ENCODE measurements at regions not wholly inside any gene's neighbourhood (a gene's known extent, or its start where the extent isn't known, plus 50 kb on each side); places are given as distances from the start of the nearest gene placed in this dataset.

GRCh38 chr10:33759191-33759590 lies 424.7 kb upstream of the NRP1 start:
- Mint-ChIP-seq H3K27me3 (ENCODE audit: low read depth) (no peaks in the 10 kb centered on the region), H3K4me1 (peaks cover 11% of the 10 kb centered on the region), H3K36me3 (ENCODE audit: low read depth) (no peaks in the 10 kb centered on the region), H3K4me3 (no peak overlapping the region), H3K9me3 (peaks cover 8% of the 10 kb centered on the region), H3K27ac (no peak overlapping the region)
- no peak for TF ChIP-seq CTCF (IDR thresholded peaks at IDR 0.05; ENCODE audit: unreplicated experiment in 3 of 3)

DNA sequence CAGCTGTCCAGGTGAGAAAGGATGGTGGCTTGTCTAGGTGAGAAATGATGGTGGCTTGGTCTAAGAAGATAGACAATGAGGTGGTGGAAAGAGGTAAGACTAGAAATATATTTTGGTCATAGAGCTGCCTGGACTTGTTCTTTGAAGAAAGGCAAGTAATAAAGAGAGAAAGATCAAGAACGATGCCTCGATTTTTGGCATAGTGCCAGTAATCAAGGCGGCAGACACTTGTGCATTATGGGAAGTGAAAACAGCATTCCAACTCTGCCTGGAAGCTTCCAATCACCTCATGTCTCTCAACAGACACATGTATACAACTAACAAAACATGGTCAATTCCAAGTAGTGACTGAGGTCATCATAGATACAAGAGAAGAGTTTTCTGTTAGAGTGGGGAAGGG lies 423.8 kb upstream of the NRP1 start:
- Mint-ChIP-seq H3K27me3 (ENCODE audit: low read depth) (no peaks in the 10 kb centered on the region), H3K4me1 (peaks cover 11% of the 10 kb centered on the region), H3K27ac (no peak overlapping the region), H3K9me3 (peaks cover 3% of the 10 kb centered on the region), H3K4me3 (no peak overlapping the region), H3K36me3 (ENCODE audit: low read depth) (no peaks in the 10 kb centered on the region)
- TF ChIP-seq CTCF (IDR thresholded peaks at IDR 0.05; ENCODE audit: unreplicated experiment in 3 of 3): no peak

DNA sequence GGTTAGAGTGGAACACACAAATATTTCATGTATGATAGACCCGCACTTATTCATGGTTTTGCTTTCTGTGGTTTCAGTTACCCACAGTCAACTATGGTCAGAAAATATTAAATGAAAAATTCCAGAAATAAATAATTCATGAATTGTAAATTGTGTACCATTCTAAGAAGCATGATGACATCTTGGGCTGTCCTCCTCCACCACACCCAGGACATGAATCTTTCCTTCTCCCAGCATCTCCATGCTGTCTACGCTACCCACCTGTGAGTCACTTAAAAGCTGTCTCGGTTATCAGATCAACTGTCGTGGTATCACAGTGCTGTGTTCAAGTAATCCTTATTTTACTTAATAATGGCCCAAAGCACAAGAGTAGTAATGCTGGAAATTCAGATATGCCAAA lies 419.6 kb upstream of the NRP1 start:
- H3K4me3 Mint-ChIP-seq: no peak overlapping the region
- no peak overlapping the region for H3K27ac Mint-ChIP-seq
- H3K4me1 Mint-ChIP-seq: no peaks in the 10 kb centered on the region
- no peaks in the 10 kb centered on the region for H3K27me3 Mint-ChIP-seq (ENCODE audit: low read depth)
- H3K9me3 Mint-ChIP-seq: peaks cover 4% of the 10 kb centered on the region
- no peaks in the 10 kb centered on the region for H3K36me3 Mint-ChIP-seq (ENCODE audit: low read depth)
- no peak for TF ChIP-seq CTCF (IDR thresholded peaks at IDR 0.05; ENCODE audit: unreplicated experiment in 3 of 3)

- H3K36me3 Mint-ChIP-seq (ENCODE audit: low read depth): no peaks in the 10 kb centered on the region
- no peaks in the 10 kb centered on the region for H3K27me3 Mint-ChIP-seq (ENCODE audit: low read depth)
- no peaks in the 10 kb centered on the region for H3K4me1 Mint-ChIP-seq
- no peak for TF ChIP-seq CTCF (IDR thresholded peaks at IDR 0.05; ENCODE audit: unreplicated experiment in 3 of 3)
- H3K4me3 Mint-ChIP-seq: no peak overlapping the region
- H3K9me3 Mint-ChIP-seq: peaks cover 4% of the 10 kb centered on the region
- H3K27ac Mint-ChIP-seq: no peak overlapping the region
Observed at GRCh38 chr10:33753389-33753788, 418.9 kb upstream of the NRP1 start.

DNA sequence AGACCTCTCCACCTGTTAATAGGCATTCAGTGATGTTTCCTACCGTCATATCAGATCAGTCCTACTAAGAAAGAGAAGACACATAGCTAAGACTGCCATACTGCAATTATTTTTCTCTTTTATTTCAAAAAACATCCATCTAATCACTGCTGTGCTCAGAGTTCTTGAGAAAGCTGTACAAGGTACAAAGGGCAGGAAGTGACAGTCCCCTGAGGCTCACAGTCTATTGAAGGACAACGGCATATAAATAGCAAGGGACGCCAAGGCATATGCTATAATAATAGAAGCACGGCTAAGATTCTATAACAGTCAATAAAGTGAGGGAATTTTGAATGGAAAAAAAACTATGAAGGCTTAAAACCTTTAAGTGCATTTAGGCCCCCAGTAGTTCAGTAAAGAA lies 415.3 kb upstream of the NRP1 start:
- H3K4me1 Mint-ChIP-seq: no peaks in the 10 kb centered on the region
- no peaks in the 10 kb centered on the region for H3K27me3 Mint-ChIP-seq (ENCODE audit: low read depth)
- H3K4me3 Mint-ChIP-seq: no peak overlapping the region
- H3K36me3 Mint-ChIP-seq (ENCODE audit: low read depth): no peaks in the 10 kb centered on the region
- H3K9me3 Mint-ChIP-seq: peaks cover 4% of the 10 kb centered on the region
- H3K27ac Mint-ChIP-seq: no peak overlapping the region
- no peak for TF ChIP-seq CTCF (IDR thresholded peaks at IDR 0.05; ENCODE audit: unreplicated experiment in 3 of 3)

DNA sequence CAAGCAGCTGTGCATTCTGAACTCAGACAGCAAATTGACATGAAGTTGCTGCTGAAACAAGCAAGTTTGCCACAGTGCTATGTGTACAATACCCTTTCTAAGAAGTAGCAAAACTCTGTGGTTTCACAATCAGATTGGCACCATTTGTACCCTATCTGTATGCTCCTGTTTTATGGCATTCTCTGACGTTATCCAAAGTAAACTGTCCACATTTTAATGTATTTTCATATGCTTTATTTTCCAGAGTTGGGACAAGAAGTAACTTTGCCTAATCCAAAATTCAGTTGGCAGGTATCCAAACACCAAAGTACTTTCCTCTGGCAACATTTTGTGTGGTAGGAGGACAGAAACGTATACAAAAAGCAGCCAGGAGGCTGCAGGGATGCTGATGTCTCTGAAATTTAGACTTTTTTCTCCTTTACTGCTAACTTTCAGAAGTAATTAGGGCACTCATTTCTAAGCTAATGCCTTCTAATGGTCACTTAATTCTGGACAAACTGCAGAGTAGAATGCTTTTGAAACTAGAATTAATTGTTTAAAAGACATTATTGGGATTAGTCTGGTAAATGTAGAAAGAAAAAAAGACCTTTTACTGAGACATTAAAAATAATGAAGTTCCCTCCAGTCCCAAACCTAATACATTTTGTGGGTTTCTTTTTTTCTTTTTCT lies 414.7 kb upstream of the NRP1 start:
- H3K4me1 Mint-ChIP-seq: no peaks in the 10 kb centered on the region
- H3K27ac Mint-ChIP-seq: no peak overlapping the region
- H3K4me3 Mint-ChIP-seq: no peak overlapping the region
- H3K9me3 Mint-ChIP-seq: peaks cover 4% of the 10 kb centered on the region
- no peaks in the 10 kb centered on the region for H3K36me3 Mint-ChIP-seq (ENCODE audit: low read depth)
- TF ChIP-seq CTCF (IDR thresholded peaks at IDR 0.05; ENCODE audit: unreplicated experiment in 3 of 3): no peak
- H3K27me3 Mint-ChIP-seq (ENCODE audit: low read depth): no peaks in the 10 kb centered on the region

Measured in nephron (organoid).